ENCODE measurements at regions not wholly inside any gene's neighbourhood (a gene's known extent, or its start where the extent isn't known, plus 50 kb on each side); places are given as distances from the start of the nearest gene placed in this dataset.

GRCh38 chr1:223486932-223487886 lies 94.0 kb downstream of the CCDC185 start:
- H3K4me3 ChIP-seq (ENCODE audit: low read depth, low read length), result no peak overlapping the region
- no peak for DNase-seq (ENCODE audit: low read depth)
- TF ChIP-seq CTCF (IDR thresholded peaks at IDR 0.05; ENCODE audit: control insufficient read depth, extremely low read depth, insufficient read depth), result no peak

GRCh38 chr1:223487887-223488259 lies 94.7 kb downstream of the CCDC185 start:
- DNase-seq (ENCODE audit: low read depth), result no peak
- H3K4me3 ChIP-seq (ENCODE audit: low read depth, low read length), result no peak overlapping the region

GRCh38 chr1:223489439-223489838 lies 96.2 kb downstream of the CCDC185 start:
- no peak overlapping the region for H3K4me3 ChIP-seq (ENCODE audit: low read depth, low read length)
- no peak for DNase-seq (ENCODE audit: low read depth)
- TF ChIP-seq CTCF (IDR thresholded peaks at IDR 0.05; ENCODE audit: control insufficient read depth, extremely low read depth, insufficient read depth), result no peak

More at GRCh38 chr1:223487887-223488259, 94.7 kb downstream of the CCDC185 start:
- TF ChIP-seq CTCF (IDR thresholded peaks at IDR 0.05; ENCODE audit: control insufficient read depth, extremely low read depth, insufficient read depth), result no peak

DNA sequence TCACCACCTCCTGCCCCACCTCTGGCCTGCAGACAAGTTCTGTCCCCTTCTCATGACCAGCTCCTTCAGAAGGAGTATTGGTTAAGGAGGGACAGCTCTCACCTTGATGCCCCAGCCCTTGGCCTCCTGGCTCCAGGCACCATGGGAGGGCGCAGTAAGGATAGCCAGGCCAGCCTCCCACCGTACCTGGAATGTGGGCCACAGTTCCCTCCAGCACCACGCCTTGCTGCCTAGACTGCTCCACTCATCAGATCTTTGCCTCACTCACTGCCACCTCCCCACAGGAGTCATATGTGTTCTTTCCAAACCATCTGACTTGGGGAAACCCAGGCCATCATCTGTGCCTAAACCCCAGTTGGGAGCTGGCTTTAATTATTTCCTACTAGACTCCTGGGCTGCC lies 97.0 kb downstream of the CCDC185 start:
- DNase-seq (ENCODE audit: low read depth), result no peak
- no peak overlapping the region for H3K4me3 ChIP-seq (ENCODE audit: low read depth, low read length)
- TF ChIP-seq CTCF (IDR thresholded peaks at IDR 0.05; ENCODE audit: control insufficient read depth, extremely low read depth, insufficient read depth), result no peak

Measured in LNCaP clone FGC (cell line).